ENCODE measurements at regions not wholly inside any gene's neighbourhood (a gene's known extent, or its start where the extent isn't known, plus 50 kb on each side); places are given as distances from the start of the nearest gene placed in this dataset.
"Not testable (repeated sequence)": the region's sequence is repeated elsewhere in the genome, so short reads cannot be mapped to it uniquely, and the experiment has no call there.

DNA sequence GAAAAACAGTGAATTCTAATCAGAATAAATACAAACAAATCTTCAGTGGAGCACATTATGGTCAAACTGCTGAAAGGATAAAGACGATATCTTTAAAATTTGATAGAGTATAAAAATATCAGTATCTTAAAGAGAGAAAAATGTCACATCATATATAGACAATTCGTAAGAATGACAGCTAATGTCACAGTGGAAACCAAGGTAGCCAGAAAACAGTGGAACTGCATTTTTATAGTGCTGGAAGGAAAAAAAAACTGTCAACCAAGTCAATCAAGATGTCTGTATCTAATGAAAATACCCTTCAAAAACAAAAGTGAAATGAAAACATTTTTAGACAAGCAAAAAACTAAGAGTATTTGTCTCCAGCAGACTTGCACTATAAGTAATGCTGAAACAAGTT, 73.4 kb upstream of the HMGXB4 start:
- DNase-seq (ENCODE audit: low spot score) = no peak

DNA sequence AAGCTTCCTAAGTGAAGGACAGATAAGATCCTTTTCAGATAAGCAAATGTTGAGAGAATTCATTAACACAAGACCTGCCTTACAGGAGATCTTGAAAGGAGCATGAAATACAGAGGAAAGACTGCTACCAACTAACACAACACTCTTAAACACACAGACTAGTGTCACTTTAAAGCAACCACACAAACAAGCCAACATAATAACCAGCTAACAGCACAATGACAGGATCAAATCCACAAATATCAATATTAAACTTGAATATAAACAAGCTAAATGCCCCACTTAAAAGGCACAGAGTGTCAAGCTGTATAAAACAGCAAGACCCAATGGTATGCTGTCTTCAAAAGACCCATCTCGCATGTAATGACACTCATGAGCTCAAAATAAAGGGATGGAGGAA, 70.8 kb upstream of the HMGXB4 start:
- DNase-seq (ENCODE audit: low spot score) = no peak

DNA sequence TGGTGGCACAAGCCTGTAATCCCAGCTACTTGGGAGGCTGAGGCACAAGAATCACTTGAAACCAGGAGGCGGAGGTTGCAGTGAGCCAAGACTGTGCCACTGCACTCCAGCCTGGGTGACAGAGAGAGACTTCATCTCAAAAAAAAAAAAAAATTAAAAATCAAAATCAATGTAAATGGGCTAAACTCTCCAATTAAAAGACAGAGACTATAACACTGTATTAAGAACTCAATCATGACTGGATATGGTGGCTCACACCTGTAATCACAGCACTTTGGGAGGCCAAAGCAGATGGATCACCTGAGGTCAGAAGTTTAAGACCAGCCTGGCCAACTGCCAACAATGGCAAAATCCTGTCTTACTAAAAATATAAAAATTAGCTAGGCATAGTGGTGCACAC, 68.4 kb upstream of the HMGXB4 start:
- not testable (repeated sequence) for DNase-seq (ENCODE audit: low spot score)

DNA sequence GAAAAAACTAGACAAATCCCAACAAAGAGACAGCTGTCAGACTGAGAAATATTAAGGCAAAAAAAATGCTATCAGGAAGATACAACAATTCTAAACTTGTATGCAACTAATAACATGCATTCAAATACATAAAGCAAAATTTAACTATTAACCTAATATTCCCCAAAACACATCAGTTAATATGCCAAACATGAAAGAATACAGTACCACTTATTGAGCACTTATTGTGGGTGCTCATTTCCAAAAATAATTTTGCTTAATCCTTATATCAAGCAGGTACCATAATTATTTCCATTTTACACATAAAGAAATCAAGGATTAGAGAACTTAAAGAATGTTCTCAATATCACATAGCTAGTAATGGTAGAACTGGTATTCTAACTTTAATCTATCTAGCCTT, 67.7 kb upstream of the HMGXB4 start:
- DNase-seq (ENCODE audit: low spot score) = no peak

DNA sequence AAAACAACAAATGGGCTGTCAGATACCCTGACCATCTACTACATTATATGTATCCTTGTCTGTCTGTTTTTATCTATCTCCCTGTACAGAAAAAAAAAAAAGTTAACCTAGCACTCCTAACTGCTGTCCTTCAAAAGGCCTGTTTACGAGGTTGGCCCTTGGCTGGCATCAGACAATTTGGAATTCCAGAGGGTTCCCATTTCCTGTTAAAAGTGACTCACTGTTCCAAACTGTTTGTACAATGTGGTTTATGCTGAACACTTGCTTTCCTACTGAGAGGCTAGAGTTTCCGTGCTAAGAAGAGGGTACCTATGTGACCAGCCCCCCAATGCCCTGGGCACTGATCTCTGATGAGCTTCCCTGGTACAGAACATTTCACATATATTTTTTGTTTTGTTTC, 65.9 kb upstream of the HMGXB4 start:
- DNase-seq (ENCODE audit: low spot score) = peak; percentile 36

DNA sequence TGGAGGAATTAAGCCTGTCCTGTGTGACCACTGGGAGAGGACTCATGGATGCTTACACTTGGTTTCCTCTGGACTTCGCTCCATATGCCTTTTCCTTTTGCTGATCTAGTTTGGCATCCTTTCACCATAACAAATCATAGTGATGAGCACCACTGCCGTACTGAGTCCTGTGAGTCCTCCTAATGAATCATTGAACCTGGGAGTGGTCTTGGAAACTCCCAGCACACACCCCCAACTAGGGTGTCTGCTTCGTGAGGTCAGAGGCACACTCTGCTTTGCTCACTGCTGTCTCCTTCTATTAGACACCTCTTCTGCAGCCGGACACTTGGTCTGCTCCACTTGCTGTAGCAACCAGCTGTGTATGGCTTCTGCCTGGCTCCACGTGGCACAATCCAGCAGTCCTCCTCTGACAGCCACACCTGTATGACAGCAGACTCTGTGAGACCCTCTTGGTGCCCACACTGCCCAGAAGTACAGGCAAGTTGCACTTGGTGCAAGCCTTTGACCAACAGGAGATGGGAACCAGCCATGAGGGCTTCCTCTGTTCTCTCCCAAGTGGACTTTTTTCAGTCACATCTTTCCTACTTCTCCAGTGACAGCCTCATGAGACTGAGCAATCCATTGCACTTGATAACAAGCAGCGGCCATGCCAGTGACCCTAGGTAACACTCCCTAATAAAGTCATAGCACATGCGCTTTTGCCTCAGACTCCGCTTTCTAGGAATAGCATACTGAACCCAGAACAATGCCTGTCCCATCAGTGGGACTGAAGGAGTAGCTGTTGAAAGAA, 65.0 kb upstream of the HMGXB4 start:
- DNase-seq (ENCODE audit: low spot score) = no peak

DNA sequence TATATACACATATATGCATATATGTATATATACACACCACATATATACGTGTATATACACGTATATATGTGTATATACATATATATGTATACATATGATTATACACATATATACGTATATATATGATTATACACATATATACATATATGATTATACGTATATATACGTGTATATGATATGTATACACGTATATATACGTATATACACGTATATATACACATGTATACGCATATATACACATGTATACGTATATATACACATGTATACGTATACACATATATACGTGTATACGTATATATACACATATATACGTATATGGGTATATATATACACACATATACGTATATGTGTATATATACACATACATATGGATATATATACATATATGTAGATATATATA, 62.1 kb upstream of the HMGXB4 start:
- DNase-seq (ENCODE audit: low spot score) = no peak

DNA sequence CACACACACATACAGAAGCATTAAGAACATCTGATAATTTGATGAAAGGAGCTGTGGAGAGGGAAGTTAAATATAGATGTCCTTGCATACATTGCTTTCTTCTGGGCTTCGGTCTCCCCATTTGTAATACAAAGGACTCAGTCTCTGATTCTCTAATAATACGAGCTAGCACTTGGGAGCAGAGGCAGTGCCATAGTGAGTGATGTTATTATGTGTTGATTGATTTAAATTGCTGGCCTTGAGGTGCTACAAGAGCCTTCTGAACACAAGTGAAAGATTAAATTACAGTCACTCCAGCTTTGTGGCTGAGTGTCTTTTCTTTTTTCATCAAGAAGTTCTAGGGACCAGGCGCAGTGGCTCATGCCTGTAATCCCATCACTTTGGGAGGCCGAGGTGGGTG, 61.5 kb upstream of the HMGXB4 start:
- DNase-seq (ENCODE audit: low spot score) = no peak

DNA sequence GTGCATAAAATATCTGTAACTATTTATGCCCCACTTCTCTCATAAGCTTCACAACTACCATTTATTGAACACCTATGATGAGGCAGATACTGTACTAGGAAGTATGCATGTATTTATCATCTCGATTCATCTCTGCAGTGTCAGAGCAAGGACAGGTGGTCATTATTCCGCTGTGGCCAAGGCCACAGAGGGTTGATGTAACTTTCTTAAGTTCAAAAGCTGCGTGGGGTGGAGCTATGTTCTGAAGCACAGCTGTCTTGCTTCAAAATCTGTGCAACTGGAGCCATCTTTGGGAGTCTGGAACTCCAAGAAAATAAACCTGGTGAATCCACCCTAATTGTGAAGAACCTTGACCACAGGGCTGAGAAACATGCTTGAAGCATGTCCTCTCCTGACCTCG, 60.2 kb upstream of the HMGXB4 start:
- DNase-seq (ENCODE audit: low spot score) = no peak

DNA sequence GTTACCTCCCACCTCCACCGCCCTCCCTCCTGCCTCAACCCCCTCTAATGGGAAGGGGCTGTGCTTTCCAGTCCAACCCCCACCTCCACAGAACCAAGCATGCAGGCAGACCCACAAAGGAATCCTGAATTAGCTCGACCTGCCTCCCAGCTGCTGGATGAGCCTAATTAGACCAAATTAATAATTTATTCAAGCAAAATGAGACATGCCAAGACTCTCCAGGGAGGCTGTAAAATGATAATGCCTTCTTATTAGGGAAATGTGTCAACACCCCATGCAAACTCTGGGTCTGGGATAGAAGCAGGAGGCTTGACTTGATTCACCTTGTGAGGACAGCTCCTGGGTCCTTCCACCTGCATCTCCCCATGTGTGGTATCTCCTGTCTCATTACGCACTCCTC, 59.4 kb upstream of the HMGXB4 start:
- DNase-seq (ENCODE audit: low spot score) = no peak

DNA sequence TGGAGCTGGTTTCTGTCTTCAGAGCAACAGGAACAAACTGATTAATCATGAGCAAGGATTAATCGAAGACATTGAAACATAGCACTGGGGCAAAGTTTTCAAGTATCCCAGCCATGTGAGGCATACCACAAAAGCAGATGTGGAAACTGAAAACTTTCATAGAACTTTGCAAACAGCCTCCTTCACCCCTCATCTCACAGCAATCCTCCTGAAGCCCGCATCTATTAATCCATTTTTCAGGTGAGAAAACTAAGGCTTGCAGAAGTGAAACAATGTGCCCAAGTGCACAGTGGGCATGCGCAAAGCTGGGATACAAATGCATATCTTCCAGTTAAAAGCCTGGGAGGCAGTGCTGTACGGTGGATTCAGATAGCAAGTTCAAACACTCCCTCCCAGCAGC, 58.6 kb upstream of the HMGXB4 start:
- DNase-seq (ENCODE audit: low spot score) = no peak

DNA sequence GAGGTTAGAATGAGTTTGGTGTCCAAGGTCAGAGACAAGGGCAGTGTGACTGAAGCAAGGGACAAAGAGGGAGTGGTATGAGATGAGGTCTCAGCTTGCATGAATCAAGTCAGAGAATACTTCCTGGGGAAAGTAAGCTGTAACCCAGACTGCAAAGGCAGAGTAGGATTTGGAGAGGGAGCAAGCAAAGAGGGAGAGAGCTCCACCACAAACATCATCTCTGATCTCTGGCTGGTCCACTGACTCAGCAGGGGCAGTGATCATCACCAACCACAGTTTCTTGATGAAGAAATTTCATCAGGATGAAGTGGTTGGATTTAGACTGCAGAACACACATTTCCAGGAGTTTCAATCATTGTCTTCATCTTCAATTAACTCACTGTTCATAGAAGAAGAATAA, 54.9 kb upstream of the HMGXB4 start:
- peak; percentile 21 for DNase-seq (ENCODE audit: low spot score)

DNA sequence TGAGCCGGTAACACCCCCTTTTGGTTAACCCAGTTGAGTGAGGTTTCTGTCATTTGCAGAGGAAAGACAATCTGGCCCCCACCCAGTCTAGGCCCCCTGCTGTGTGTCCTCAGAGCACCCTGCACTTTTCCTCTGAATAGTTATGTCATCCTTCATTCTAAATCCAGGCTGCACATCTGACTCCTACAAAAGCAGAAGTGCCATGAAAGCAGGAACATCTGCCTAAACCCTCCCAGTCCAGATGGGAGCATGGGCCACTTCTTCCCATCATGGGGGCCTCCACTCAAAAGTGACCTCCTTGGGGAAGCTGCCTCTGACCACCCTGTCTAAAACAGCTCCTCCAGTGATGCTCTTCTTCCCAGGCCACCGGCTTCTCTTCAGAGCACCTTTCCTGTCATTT, 53.7 kb upstream of the HMGXB4 start:
- no peak for DNase-seq (ENCODE audit: low spot score)

DNA sequence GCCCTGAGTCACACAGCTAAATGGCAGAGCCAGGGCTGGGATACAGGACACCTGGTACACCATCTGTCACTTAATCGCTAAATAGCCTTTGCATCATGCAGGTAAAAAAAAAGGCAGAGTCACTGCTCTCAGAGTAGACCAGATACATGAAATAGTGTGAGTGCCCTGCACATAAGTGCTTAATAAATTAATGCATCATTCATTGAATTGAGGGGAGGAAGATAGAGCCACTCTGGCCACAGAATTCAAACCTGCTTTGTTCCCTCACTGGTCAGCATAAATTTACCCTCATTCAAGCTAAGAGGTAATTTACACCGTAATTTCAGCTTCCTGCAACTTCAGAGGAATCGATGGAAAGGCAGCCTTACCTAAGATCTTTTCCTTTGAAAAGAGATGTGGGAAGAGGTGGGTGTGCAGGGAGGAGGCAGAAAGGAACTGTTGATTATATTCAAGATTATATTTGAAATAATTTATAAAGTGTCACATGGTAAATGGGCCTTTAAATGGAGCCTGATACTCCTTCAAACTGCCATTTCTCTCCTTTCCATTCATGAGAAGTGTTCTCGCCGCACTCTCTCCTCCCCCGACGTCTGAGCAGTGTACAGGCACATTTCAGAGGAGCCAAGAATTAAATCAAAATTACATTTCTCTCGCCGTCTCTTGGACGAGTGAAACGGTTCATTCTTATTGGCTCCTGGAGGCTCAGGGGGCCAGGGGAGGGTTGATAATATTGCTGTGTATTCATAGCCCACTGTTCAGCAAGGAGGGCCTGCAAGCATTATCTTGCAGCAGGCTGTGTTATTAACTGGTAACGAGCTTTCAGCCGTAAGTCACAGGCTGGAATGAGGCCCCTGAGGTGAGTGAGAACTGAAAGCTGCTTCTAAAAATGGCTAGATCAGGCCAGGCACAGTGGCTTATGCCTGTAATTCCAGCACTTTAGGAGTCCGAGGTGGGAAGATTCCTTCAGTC, 52.2 kb upstream of the HMGXB4 start:
- DNase-seq (ENCODE audit: low spot score) = no peak

DNA sequence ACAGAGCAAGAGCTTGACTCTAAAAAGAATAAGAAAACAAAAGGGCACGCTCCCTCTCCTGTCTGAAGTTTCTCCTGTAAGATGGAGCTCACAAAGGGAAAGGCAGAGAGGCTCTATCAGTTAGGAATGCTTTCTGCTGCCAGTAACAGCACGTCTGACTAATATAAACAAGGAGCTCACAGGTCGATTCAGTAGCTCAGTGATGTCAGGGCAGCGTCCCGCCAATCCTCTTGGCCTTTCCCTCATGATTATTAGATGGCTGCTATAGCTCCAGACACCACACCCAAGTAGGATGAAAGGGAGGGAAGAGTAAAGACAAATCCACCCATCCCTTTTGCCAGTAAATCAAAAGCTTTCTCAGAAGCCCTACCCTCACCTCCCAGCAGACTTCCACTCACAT, 51.3 kb upstream of the HMGXB4 start:
- no peak for DNase-seq (ENCODE audit: low spot score)

DNA sequence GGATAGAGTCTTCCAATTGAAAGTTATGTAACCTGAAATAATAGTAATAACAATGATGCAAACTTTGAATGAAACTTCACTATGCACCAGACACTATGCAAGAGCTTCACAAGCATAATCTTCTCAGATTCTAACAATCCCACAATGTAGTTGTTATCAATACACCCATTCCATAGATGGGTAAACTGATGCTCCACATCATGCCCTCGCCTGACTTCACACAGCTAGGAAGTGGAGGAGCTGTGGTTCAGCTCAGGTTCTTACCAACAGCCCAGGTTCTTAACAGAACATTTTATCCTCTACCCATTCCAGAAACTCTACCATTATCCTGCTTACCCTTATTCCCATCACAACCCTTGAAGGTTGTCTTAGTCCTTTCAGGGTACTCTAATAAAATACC, 50.4 kb upstream of the HMGXB4 start:
- no peak for DNase-seq (ENCODE audit: low spot score)

All from AG08395 (cell line).